A673 (cell line): ENCODE measurements at regions not wholly inside any gene's neighbourhood (a gene's known extent, or its start where the extent isn't known, plus 50 kb on each side); places are given as distances from the start of the nearest gene placed in this dataset.
"Not testable (repeated sequence)": the region's sequence is repeated elsewhere in the genome, so short reads cannot be mapped to it uniquely, and the experiment has no call there.

ENCODE experiments used
- EZH2 ChIP-seq: fragments of 200-600 bp; sonication (generic); IDR thresholded peaks from 2 replicates; pipeline ENCODE4 v1.6.1; 2017; ENCODE audit warnings: borderline replicate concordance, low read depth, mild to moderate bottlenecking, mixed read lengths, antibody characterized with exemption, low read length; ENCODE audit not compliant: poor library complexity, severe bottlenecking
- TF ChIP-seq, protein P1 (sequence below): fragments of 300-800, 200-600 bp; sonication (generic); conservative IDR thresholded peaks from 2 replicates; pipeline ENCODE4 v1.5.1; 2017; ENCODE audit warnings: low read depth, mild to moderate bottlenecking, antibody characterized with exemption, low read length, moderate library complexity, mixed read lengths

GRCh38 chr3:75453328-75453727 is 210.8 kb upstream of the FRG2C start:
- TF ChIP-seq, protein P1, sequence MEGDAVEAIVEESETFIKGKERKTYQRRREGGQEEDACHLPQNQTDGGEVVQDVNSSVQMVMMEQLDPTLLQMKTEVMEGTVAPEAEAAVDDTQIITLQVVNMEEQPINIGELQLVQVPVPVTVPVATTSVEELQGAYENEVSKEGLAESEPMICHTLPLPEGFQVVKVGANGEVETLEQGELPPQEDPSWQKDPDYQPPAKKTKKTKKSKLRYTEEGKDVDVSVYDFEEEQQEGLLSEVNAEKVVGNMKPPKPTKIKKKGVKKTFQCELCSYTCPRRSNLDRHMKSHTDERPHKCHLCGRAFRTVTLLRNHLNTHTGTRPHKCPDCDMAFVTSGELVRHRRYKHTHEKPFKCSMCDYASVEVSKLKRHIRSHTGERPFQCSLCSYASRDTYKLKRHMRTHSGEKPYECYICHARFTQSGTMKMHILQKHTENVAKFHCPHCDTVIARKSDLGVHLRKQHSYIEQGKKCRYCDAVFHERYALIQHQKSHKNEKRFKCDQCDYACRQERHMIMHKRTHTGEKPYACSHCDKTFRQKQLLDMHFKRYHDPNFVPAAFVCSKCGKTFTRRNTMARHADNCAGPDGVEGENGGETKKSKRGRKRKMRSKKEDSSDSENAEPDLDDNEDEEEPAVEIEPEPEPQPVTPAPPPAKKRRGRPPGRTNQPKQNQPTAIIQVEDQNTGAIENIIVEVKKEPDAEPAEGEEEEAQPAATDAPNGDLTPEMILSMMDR: not testable (repeated sequence)
- not testable (repeated sequence) for TF ChIP-seq EZH2
